ENCODE measurements at regions not wholly inside any gene's neighbourhood (a gene's known extent, or its start where the extent isn't known, plus 50 kb on each side); places are given as distances from the start of the nearest gene placed in this dataset.

DNA sequence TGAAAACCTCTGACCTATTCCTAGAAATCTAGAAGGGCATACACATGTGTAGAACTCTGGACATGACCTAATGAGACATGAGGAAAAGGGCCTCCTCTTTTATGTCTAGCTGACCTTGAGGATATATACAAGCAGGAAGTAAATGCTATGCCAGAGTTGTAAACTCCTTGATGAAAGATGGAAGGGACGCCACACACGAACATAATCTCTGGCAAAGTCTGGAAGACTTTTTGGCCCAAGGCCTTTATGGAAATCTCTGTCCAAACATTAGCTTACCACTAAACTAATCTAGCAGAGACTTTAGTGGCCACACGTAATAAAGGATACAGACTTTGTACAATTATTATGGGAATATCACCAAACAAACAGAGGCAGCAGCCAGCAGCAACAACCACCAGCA is 138.1 kb upstream of the THSD7A start:
- H3K4me3 ChIP-seq, result no peak overlapping the region
- peaks cover 2% of the 10 kb centered on the region for H3K9me3 ChIP-seq
- intact Hi-C loops (cut with DNase I), result no loop called here
- WGBS, 3 donors, result 40 to 62% (median 51%) methylated on average over 3 of the region's 3 CpGs
- no peak for ATAC-seq
- no peak overlapping the region for H3K27ac ChIP-seq
- no peaks in the 10 kb centered on the region for H3K4me1 ChIP-seq
- H3K36me3 ChIP-seq (ENCODE audit: insufficient read depth in 1 of 2, low read depth in 1 of 2), result no peaks in the 10 kb centered on the region
- H3K27me3 ChIP-seq (ENCODE audit: insufficient read depth in 3 of 3, low read length in 2 of 3), result no peaks in the 10 kb centered on the region
- DNase-seq, result no peak
- TF ChIP-seq, protein P1, sequence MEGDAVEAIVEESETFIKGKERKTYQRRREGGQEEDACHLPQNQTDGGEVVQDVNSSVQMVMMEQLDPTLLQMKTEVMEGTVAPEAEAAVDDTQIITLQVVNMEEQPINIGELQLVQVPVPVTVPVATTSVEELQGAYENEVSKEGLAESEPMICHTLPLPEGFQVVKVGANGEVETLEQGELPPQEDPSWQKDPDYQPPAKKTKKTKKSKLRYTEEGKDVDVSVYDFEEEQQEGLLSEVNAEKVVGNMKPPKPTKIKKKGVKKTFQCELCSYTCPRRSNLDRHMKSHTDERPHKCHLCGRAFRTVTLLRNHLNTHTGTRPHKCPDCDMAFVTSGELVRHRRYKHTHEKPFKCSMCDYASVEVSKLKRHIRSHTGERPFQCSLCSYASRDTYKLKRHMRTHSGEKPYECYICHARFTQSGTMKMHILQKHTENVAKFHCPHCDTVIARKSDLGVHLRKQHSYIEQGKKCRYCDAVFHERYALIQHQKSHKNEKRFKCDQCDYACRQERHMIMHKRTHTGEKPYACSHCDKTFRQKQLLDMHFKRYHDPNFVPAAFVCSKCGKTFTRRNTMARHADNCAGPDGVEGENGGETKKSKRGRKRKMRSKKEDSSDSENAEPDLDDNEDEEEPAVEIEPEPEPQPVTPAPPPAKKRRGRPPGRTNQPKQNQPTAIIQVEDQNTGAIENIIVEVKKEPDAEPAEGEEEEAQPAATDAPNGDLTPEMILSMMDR (IDR thresholded peaks at IDR 0.05), result no peak

DNA sequence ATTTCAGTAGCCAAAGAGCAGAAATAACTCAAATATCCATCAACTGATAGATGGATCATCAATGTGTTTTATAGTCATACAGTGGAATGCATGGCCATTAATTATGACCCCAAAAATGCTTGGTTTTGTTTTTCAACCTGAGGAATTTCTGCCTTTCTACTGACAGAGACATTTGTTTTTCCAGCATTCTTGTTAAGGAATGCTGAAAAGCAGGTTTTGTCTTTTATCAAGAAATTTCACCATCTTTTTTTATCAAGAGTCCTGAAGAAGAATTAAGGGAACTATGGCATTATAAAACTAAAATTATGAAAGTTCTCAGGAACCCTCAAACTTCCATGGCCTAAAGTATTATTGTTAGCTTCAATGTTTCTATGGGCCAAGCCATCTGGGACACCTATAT is 153.4 kb upstream of the THSD7A start:
- no peak overlapping the region for H3K27ac ChIP-seq
- no peaks in the 10 kb centered on the region for H3K4me1 ChIP-seq
- intact Hi-C loops (cut with DNase I), result no loop called here
- no peak overlapping the region for H3K4me3 ChIP-seq
- H3K9me3 ChIP-seq, result no peaks in the 10 kb centered on the region
- ATAC-seq (no peak), DNase-seq (no peak)
- TF ChIP-seq, protein P1 (IDR thresholded peaks at IDR 0.05), result no peak
- no peaks in the 10 kb centered on the region for H3K27me3 ChIP-seq (ENCODE audit: insufficient read depth in 3 of 3, low read length in 2 of 3)
- no peaks in the 10 kb centered on the region for H3K36me3 ChIP-seq (ENCODE audit: insufficient read depth in 1 of 2, low read depth in 1 of 2)

DNA sequence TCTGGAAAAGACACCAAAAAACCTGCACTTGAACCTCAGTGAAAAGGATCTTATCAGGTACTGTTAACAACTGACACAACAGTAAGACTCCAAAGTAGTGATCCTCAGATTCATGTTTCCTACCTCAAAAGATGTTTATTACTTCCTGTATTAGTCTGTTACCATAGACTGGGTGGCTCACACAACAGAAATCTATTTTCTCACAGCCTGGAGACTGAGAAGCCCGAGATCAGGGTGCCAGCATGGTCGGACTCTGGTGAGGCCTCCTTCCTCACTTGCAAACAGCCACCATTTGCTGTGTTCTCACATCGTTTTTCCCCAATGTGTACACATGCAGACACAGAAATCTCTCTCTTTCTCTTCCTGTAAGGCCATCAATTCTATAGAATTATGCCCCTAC is 154.0 kb upstream of the THSD7A start:
- H3K27ac ChIP-seq, result no peak overlapping the region
- H3K9me3 ChIP-seq, result no peaks in the 10 kb centered on the region
- ATAC-seq (no peak), DNase-seq (no peak)
- H3K4me3 ChIP-seq, result no peak overlapping the region
- no peaks in the 10 kb centered on the region for H3K36me3 ChIP-seq (ENCODE audit: insufficient read depth in 1 of 2, low read depth in 1 of 2)
- intact Hi-C loops (cut with DNase I), result no loop called here
- H3K4me1 ChIP-seq, result no peaks in the 10 kb centered on the region
- no peaks in the 10 kb centered on the region for H3K27me3 ChIP-seq (ENCODE audit: insufficient read depth in 3 of 3, low read length in 2 of 3)
- TF ChIP-seq, protein P1 (IDR thresholded peaks at IDR 0.05), result no peak
- 58 to 70% (median 63%) methylated on average over 3 of the region's 3 CpGs for WGBS, 3 donors

DNA sequence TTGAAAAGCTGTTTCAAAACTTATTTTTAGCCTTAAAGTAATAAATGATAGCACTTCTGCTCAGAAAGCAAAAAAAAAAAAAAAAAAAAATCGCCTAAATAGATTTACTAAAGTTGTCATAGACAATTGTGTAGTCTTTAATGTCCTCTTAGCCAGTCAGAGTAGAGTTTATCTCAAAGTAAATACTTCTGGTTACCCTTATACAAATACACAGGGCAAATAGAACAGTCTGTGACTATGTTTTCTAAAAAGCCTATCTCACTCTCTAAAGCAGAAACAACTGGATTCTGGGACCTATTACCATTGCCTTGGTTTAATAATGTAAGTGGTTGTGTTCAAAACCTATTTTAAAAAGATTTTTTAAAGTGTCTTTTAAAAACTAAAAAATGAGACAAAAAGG is 156.2 kb upstream of the THSD7A start:
- Histone ChIP-seq H3K36me3 (ENCODE audit: insufficient read depth in 1 of 2, low read depth in 1 of 2) (no peaks in the 10 kb centered on the region), H3K27me3 (ENCODE audit: insufficient read depth in 3 of 3, low read length in 2 of 3) (no peaks in the 10 kb centered on the region), H3K9me3 (no peaks in the 10 kb centered on the region), H3K27ac (no peak overlapping the region), H3K4me1 (no peaks in the 10 kb centered on the region), H3K4me3 (no peak overlapping the region)
- TF ChIP-seq, protein P1 (IDR thresholded peaks at IDR 0.05), result no peak
- ATAC-seq (no peak), DNase-seq (no peak)
- 61 to 85% (median 67%) methylated on average over 1 of the region's 1 CpG for WGBS, 3 donors
- intact Hi-C loops (cut with DNase I), result no loop called here

DNA sequence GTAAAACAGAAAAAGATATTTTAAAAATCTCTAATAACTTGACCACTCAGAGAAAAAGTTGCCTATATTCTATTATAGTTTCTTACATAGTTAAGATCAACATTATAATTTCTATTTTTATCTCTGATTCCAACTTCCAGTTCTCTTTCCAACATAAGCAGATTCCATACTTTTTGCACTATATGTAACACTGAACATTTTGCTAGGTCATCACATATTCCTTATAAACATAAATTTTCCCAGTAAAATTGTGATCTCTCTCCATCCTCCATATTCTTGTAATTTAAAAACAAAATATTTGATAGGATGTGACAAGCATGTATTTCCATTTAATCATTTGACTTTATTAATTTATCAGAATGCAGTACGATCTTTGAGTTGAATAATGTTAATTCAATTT is 170.4 kb upstream of the THSD7A start:
- DNase-seq (no peak), ATAC-seq (no peak)
- Histone ChIP-seq H3K36me3 (ENCODE audit: insufficient read depth in 1 of 2, low read depth in 1 of 2) (no peaks in the 10 kb centered on the region), H3K27ac (no peak overlapping the region), H3K4me3 (no peak overlapping the region), H3K9me3 (no peaks in the 10 kb centered on the region), H3K4me1 (no peaks in the 10 kb centered on the region), H3K27me3 (ENCODE audit: insufficient read depth in 3 of 3, low read length in 2 of 3) (no peaks in the 10 kb centered on the region)
- intact Hi-C loops (cut with DNase I), result no loop called here
- 91 to 98% (median 97%) methylated on average over 1 of the region's 1 CpG for WGBS, 3 donors
- TF ChIP-seq, protein P1 (IDR thresholded peaks at IDR 0.05), result no peak

All from psoas muscle (tissue), 7 donors.